Brain microvascular endothelial cell (primary cell): ENCODE measurements at regions not wholly inside any gene's neighbourhood (a gene's known extent, or its start where the extent isn't known, plus 50 kb on each side); places are given as distances from the start of the nearest gene placed in this dataset.

Source experiments
- DNase-seq: peaks from one replicate; pipeline ENCODE4 v3.0.0-alpha.2; 2020
- H3K27ac ChIP-seq: fragments of 250-450 bp; sonication (Bioruptor Pico); 2 replicates; pipeline ENCODE4 v1.5.1; 2020; ENCODE audit warnings: mild to moderate bottlenecking, moderate library complexity
- H3K27me3 ChIP-seq: fragments of 250-450 bp; sonication (Bioruptor Pico); replicated peaks from 2 replicates; pipeline ENCODE4 v1.5.1; 2020; ENCODE audit warnings: mild to moderate bottlenecking
- H3K36me3 ChIP-seq: fragments of 250-450 bp; sonication (Bioruptor Pico); replicated peaks from 2 replicates; pipeline ENCODE4 v1.5.1; 2020; ENCODE audit warnings: mild to moderate bottlenecking
- H3K4me3 ChIP-seq: 2 replicates; pipeline ENCODE4 v1.5.1; 2011; ENCODE audit warnings: low read depth, mild to moderate bottlenecking, control low read depth, low read length, moderate library complexity
- in situ Hi-C: cut with HindIII; loops from 2 replicates; pipeline ENCODE4 v1.10.0; 2017; ENCODE audit warnings: low sequenced_read_pairs, low pct_ligation_motif_present
- TF ChIP-seq, protein P1 (sequence below): IDR thresholded peaks from 2 replicates; pipeline ENCODE4 v1.5.1; 2011; ENCODE audit warnings: low read depth, mild to moderate bottlenecking, moderate library complexity, low read length, control low read depth, inconsistent platforms; ENCODE audit errors: missing control alignments

DNA sequence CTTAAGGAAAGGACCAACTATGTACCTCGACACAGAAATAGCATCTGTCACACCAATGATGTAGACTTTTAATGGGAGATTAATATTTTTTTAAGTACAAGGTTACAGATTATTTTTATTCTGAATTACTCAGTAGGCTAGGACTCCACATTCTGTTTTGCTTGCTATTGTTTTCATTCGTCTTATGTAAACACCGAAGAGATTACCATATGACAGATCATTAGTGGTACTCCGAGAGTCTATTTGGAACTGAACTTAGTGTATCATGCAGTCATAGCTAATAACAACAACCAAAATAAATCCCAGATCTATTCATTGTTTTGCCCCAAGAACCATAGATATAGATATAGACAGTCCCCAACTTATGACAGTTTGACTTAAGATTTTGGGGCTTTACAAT is 139.7 kb upstream of the SPRY1 start:
- H3K27ac ChIP-seq = no peak overlapping the region
- H3K4me3 ChIP-seq = no peak overlapping the region
- in situ Hi-C loops = no loop called here
- DNase-seq = no peak
- no peaks in the 10 kb centered on the region for H3K27me3 ChIP-seq
- H3K36me3 ChIP-seq = no peaks in the 10 kb centered on the region
- TF ChIP-seq, protein P1, sequence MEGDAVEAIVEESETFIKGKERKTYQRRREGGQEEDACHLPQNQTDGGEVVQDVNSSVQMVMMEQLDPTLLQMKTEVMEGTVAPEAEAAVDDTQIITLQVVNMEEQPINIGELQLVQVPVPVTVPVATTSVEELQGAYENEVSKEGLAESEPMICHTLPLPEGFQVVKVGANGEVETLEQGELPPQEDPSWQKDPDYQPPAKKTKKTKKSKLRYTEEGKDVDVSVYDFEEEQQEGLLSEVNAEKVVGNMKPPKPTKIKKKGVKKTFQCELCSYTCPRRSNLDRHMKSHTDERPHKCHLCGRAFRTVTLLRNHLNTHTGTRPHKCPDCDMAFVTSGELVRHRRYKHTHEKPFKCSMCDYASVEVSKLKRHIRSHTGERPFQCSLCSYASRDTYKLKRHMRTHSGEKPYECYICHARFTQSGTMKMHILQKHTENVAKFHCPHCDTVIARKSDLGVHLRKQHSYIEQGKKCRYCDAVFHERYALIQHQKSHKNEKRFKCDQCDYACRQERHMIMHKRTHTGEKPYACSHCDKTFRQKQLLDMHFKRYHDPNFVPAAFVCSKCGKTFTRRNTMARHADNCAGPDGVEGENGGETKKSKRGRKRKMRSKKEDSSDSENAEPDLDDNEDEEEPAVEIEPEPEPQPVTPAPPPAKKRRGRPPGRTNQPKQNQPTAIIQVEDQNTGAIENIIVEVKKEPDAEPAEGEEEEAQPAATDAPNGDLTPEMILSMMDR = no peak

DNA sequence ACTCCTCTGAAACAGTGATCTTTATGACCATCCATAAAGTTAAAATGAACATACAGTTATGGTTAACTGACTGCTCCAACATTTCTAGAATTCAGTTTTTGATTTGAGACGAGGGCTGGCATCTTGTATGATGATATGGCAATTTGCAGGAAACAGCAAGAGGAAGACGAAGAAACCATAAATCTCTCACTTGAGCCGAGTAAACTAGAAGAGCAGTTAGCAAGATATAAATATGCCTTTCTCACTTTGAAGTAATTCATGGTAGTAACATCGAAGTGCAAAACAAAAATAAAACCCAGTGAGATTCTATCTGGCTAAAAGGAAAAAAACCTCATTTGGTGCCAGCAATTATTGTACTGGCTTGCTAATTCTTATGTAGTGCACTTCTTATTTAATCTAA is 139.0 kb upstream of the SPRY1 start:
- Histone ChIP-seq H3K36me3 (no peaks in the 10 kb centered on the region), H3K4me3 (no peak overlapping the region), H3K27ac (no peak overlapping the region), H3K27me3 (no peaks in the 10 kb centered on the region)
- in situ Hi-C loops = no loop called here
- no peak for DNase-seq
- TF ChIP-seq, protein P1 = no peak

DNA sequence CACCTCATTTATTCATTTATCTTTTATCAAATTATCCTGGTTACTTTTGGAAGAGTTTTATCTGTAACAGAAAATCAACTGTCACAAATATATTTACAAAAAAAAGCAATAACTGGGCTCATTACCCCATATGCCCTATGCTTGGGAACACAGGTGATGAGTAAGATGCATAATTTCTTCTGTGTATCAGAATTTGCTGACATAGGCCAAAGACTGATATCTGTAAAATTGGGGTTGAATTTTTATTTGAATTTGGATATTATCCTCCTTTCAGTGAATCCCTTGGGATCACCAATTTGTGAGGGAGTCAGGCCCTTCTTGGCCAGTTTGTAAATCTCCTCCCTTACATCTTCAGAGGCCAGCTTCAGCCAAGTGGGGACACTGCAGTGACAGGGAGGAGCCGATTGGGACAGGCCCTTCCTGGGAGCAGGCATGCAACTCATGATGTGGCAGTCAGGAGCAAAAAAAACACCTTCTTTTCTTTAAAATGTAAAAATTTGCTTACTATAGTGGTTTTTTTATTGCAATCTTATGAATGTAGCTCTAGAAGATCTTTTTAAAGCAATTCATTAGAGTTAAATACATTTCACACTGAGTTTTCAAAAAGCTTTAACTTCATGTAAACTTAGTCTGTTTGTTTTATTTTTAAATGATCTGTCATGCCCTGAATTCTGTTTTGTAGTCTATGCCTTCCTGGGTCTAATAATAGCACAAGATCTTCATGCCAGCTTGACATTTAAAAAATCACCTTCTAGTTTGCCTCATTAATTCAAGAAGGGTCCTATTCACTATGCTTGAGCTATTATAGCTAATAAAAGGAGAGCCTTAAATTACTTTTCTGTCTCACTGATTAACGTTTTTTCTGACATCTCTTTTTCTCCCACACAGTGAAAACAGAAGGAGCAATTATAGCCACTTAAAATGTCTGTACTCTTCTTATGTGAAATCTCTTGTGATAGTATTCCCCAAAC is 136.6 kb upstream of the SPRY1 start:
- TF ChIP-seq, protein P1 = no peak
- in situ Hi-C loops = no loop called here
- Histone ChIP-seq H3K27me3 (no peaks in the 10 kb centered on the region), H3K4me3 (no peak overlapping the region), H3K36me3 (no peaks in the 10 kb centered on the region), H3K27ac (no peak overlapping the region)
- DNase-seq = no peak

DNA sequence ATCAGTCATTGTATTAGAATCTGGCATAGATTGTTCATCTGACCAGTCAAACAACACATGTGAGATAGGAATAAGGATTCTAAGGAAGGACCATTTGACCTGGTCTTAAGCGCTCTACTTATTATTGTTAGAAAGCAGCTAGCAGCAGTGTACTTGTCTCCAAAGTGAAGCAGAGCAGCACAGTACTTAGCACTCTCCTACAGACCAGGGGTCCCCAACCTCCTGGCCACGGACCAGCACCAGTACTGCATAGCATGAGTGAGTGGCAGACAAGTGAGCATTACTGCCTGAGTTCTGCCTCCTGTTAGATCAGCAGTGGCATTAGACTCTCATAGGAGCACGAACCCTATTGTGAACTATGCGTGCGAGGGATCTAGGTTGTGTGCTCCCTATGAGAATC is 135.9 kb upstream of the SPRY1 start:
- H3K4me3 ChIP-seq = no peak overlapping the region
- no peak overlapping the region for H3K27ac ChIP-seq

DNA sequence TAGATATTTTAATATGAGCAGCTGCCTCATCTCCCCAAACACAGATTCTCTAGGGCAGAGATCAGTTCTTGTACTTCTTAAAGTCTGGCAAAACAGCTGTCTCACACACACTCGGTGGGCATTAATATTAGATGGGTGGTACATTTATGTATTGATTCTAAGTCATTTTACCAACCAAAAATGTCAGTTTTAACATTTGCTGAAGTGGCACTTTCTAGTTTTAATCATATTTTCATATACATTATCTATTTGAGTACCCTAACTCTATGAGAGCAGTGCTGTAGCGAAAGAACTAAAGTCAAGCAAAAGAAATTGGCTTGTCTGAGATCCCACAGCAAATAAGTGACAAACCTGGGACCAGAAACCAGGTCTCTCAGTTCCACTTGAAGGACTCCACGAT is 134.5 kb upstream of the SPRY1 start:
- DNase-seq = no peak
- Histone ChIP-seq H3K27me3 (no peaks in the 10 kb centered on the region), H3K27ac (no peak overlapping the region), H3K36me3 (no peaks in the 10 kb centered on the region), H3K4me3 (no peak overlapping the region)
- in situ Hi-C loops = no loop called here
- TF ChIP-seq, protein P1 = no peak

More for the DNA sequence above, 135.9 kb upstream of the SPRY1 start:
- in situ Hi-C loops = no loop called here
- H3K36me3 ChIP-seq = no peaks in the 10 kb centered on the region
- DNase-seq = no peak
- TF ChIP-seq, protein P1 = no peak
- H3K27me3 ChIP-seq = no peaks in the 10 kb centered on the region
